ENCODE measurements at regions not wholly inside any gene's neighbourhood (a gene's known extent, or its start where the extent isn't known, plus 50 kb on each side); places are given as distances from the start of the nearest gene placed in this dataset.

DNA sequence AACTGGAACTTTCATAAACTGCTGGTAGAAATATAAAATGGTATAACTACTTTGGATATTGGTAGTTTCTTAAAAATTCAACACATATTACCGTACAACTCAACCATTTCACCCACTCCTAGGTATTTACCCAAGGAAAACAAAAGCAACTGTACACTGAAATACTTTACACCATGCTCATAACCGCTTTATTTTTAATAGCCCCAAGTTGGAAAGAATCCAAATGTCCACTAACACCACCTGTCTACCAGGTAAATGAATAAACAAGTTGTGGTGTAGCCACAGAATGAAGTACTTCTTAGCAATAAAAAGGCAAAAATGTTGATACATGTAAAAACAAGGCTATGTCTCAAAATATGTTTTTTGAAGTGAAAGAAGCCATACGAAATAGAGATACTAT, 215.9 kb upstream of the PEX5L start (continued):
- TF ChIP-seq, protein P1, sequence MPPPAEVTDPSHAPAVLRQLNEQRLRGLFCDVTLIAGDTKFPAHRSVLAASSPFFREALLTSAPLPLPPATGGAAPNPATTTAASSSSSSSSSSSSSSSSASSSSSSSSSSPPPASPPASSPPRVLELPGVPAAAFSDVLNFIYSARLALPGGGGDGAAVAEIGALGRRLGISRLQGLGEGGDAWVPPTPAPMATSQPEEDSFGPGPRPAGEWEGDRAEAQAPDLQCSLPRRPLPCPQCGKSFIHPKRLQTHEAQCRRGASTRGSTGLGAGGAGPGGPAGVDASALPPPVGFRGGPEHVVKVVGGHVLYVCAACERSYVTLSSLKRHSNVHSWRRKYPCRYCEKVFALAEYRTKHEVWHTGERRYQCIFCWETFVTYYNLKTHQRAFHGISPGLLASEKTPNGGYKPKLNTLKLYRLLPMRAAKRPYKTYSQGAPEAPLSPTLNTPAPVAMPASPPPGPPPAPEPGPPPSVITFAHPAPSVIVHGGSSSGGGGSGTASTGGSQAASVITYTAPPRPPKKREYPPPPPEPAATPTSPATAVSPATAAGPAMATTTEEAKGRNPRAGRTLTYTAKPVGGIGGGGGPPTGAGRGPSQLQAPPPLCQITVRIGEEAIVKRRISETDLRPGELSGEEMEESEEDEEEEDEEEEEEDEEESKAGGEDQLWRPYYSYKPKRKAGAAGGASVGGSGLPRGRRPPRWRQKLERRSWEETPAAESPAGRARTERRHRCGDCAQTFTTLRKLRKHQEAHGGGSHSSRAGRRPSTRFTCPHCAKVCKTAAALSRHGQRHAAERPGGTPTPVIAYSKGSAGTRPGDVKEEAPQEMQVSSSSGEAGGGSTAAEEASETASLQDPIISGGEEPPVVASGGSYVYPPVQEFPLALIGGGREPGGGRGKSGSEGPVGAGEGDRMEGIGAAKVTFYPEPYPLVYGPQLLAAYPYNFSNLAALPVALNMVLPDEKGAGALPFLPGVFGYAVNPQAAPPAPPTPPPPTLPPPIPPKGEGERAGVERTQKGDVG (CRISPR knock-in tag; IDR thresholded peaks at IDR 0.05): no peak
- TF ChIP-seq, protein P2, sequence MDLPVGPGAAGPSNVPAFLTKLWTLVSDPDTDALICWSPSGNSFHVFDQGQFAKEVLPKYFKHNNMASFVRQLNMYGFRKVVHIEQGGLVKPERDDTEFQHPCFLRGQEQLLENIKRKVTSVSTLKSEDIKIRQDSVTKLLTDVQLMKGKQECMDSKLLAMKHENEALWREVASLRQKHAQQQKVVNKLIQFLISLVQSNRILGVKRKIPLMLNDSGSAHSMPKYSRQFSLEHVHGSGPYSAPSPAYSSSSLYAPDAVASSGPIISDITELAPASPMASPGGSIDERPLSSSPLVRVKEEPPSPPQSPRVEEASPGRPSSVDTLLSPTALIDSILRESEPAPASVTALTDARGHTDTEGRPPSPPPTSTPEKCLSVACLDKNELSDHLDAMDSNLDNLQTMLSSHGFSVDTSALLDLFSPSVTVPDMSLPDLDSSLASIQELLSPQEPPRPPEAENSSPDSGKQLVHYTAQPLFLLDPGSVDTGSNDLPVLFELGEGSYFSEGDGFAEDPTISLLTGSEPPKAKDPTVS (IDR thresholded peaks at IDR 0.05; ENCODE audit: low read depth, low read length): no peak

DNA sequence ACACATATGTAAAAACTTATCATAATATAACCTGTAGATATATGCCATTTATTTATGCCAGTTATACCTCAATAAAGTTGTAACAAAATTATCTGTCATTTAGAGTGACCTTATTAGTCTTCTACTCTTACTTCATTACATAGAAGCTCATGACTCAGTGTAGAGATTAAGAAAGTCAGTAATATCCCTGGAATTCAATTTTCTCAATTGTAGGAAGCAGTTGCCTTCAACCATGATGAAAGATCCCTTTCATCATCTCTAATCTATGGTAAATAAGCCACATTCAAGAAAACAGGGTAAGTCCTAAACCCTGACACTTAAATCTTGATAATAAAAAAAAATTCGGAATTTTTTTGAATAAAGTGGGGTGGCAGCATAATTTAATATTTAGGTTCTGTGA, 216.5 kb upstream of the PEX5L start:
- RAD21 ChIA-PET (ENCODE audit: unreplicated experiment): no interaction called here
- no peak for FAIRE-seq
- TF ChIP-seq, protein P3, sequence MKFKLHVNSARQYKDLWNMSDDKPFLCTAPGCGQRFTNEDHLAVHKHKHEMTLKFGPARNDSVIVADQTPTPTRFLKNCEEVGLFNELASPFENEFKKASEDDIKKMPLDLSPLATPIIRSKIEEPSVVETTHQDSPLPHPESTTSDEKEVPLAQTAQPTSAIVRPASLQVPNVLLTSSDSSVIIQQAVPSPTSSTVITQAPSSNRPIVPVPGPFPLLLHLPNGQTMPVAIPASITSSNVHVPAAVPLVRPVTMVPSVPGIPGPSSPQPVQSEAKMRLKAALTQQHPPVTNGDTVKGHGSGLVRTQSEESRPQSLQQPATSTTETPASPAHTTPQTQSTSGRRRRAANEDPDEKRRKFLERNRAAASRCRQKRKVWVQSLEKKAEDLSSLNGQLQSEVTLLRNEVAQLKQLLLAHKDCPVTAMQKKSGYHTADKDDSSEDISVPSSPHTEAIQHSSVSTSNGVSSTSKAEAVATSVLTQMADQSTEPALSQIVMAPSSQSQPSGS (IDR thresholded peaks at IDR 0.05; ENCODE audit: low read length): no peak
- TF ChIP-seq CHD2 (IDR thresholded peaks at IDR 0.05; ENCODE audit: borderline replicate concordance, low read depth, low read length): no peak
- no peak for TF ChIP-seq ESRRA (IDR thresholded peaks at IDR 0.05; ENCODE audit: low read length)
- TF ChIP-seq RBBP5 (conservative IDR thresholded peaks at IDR 0.05): no peak
- no peak for TF ChIP-seq SREBF1 (IDR thresholded peaks at IDR 0.05; ENCODE audit: low read length)
- TF ChIP-seq YY1 (IDR thresholded peaks at IDR 0.05; ENCODE audit: low read depth, low read length): no peak
- TF ChIP-seq, protein P4, sequence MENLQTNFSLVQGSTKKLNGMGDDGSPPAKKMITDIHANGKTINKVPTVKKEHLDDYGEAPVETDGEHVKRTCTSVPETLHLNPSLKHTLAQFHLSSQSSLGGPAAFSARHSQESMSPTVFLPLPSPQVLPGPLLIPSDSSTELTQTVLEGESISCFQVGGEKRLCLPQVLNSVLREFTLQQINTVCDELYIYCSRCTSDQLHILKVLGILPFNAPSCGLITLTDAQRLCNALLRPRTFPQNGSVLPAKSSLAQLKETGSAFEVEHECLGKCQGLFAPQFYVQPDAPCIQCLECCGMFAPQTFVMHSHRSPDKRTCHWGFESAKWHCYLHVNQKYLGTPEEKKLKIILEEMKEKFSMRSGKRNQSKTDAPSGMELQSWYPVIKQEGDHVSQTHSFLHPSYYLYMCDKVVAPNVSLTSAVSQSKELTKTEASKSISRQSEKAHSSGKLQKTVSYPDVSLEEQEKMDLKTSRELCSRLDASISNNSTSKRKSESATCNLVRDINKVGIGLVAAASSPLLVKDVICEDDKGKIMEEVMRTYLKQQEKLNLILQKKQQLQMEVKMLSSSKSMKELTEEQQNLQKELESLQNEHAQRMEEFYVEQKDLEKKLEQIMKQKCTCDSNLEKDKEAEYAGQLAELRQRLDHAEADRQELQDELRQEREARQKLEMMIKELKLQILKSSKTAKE (IDR thresholded peaks at IDR 0.05; ENCODE audit: low read depth, poor library complexity, severe bottlenecking): no peak
- no peak for TF ChIP-seq NFIC (IDR thresholded peaks at IDR 0.05; ENCODE audit: low read depth, low read length)
- TF ChIP-seq ZNF384 (IDR thresholded peaks at IDR 0.05; ENCODE audit: borderline replicate concordance, low read depth, low read length): no peak
- no peak for TF ChIP-seq ZNF24 (IDR thresholded peaks at IDR 0.05)
- TF ChIP-seq KAT2A (conservative IDR thresholded peaks at IDR 0.05; ENCODE audit: control insufficient read depth, low read depth, low read length): no peak
- TF ChIP-seq, protein P5, sequence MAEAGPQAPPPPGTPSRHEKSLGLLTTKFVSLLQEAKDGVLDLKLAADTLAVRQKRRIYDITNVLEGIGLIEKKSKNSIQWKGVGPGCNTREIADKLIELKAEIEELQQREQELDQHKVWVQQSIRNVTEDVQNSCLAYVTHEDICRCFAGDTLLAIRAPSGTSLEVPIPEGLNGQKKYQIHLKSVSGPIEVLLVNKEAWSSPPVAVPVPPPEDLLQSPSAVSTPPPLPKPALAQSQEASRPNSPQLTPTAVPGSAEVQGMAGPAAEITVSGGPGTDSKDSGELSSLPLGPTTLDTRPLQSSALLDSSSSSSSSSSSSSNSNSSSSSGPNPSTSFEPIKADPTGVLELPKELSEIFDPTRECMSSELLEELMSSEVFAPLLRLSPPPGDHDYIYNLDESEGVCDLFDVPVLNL (IDR thresholded peaks at IDR 0.05; ENCODE audit: low read depth, low read length): no peak
- no peak for TF ChIP-seq IKZF2 (IDR thresholded peaks at IDR 0.05)

More for the DNA sequence above, 216.5 kb upstream of the PEX5L start:
- Histone ChIP-seq H3K27me3 (replicated peaks in 1 of 2; ENCODE audit: control insufficient read depth in 2 of 2, insufficient read depth in 2 of 2, low read length in 1 of 2) (no peaks in the 10 kb centered on the region), H3K9me3 (replicated peaks; ENCODE audit: control insufficient read depth, insufficient read depth, low read length) (no peaks in the 10 kb centered on the region), H3K4me2 (ENCODE audit: control insufficient read depth, insufficient read depth) (no peak overlapping the region), H4K20me1 (ENCODE audit: control insufficient read depth, insufficient read depth) (no peaks in the 10 kb centered on the region), H3K27ac (ENCODE audit: control insufficient read depth, insufficient read depth) (no peak overlapping the region), H3K4me3 (no peak overlapping the region), H3K9ac (ENCODE audit: control insufficient read depth, insufficient read depth, low read length) (no peak overlapping the region), H2AFZ (ENCODE audit: control insufficient read depth, low read depth, low read length) (no peak overlapping the region), H3K79me2 (ENCODE audit: control insufficient read depth, insufficient read depth, low read length) (no peaks in the 10 kb centered on the region), H3K36me3 (ENCODE audit: control insufficient read depth in 2 of 2, insufficient read depth in 2 of 2, low read length in 1 of 2) (no peaks in the 10 kb centered on the region), H3K4me1 (ENCODE audit: control insufficient read depth, insufficient read depth, low read length) (no peaks in the 10 kb centered on the region)
- intact Hi-C loops (cut with micrococcal nuclease; ENCODE audit: unreplicated experiment): no loop called here
- no TSS peak for BruUV-seq (replicated peaks)
- POLR2A ChIA-PET: no interaction called here
- no peak for DNase-seq (ENCODE audit: low read depth, low spot score)
- SMC1A ChIA-PET (ENCODE audit: uncharacterized antibody, unreplicated experiment): no interaction called here
- in situ Hi-C loops (cut with MboI): no loop called here
- CTCF ChIA-PET: no interaction called here
- ATAC-seq: no peak
- 25% methylated on average over 1 of the region's 1 CpG for WGBS (ENCODE audit: insufficient coverage, insufficient replicate concordance, low lambda C conversion rate, missing lambda C conversion rate)

All from GM12878 (cell line).